ENCODE measurements at regions not wholly inside any gene's neighbourhood (a gene's known extent, or its start where the extent isn't known, plus 50 kb on each side); places are given as distances from the start of the nearest gene placed in this dataset.

GRCh38 chr4:107216379-107216778 is 180.3 kb upstream of the DKK2 start:
- Histone ChIP-seq H2BK120ac (ENCODE audit: insufficient read depth, low read length, poor library complexity) (no peak overlapping the region), H3K18ac (ENCODE audit: low read length) (no peak overlapping the region), H3K79me2 (ENCODE audit: control insufficient read depth, insufficient read depth, low read length, poor library complexity) (no peaks in the 10 kb centered on the region), H4K12ac (ENCODE audit: low read depth, low read length) (no peak overlapping the region), H2AFZ (ENCODE audit: insufficient read depth, low read length, poor library complexity) (no peak overlapping the region), H3K79me1 (ENCODE audit: low read length) (no peaks in the 10 kb centered on the region), H3K27me3 (ENCODE audit: insufficient read depth, low read length) (no peaks in the 10 kb centered on the region), H2AK5ac (ENCODE audit: low read length) (no peak overlapping the region), H3K14ac (ENCODE audit: low read length) (no peak overlapping the region), H3K27ac (ENCODE audit: low read depth, low read length) (no peak overlapping the region), H3K4me1 (ENCODE audit: control insufficient read depth in 1 of 2, insufficient read depth in 2 of 2, low read length in 2 of 2) (peaks cover 0 to 3% of the 10 kb centered on the region in 2 experiments), H3K9me3 (ENCODE audit: insufficient read depth, low read depth, low read length) (no peaks in the 10 kb centered on the region), H4K91ac (ENCODE audit: low read depth, low read length) (no peak overlapping the region), H3K9ac (ENCODE audit: low read length) (no peak overlapping the region), H2BK12ac (ENCODE audit: low read length) (no peak overlapping the region), H3K23ac (ENCODE audit: low read length) (no peak overlapping the region), H3K36me3 (ENCODE audit: control insufficient read depth in 1 of 2, insufficient read depth in 2 of 2, low read length in 2 of 2) (no peaks in the 10 kb centered on the region), H2BK5ac (ENCODE audit: low read depth, low read length, poor library complexity) (no peak overlapping the region), H3K4ac (ENCODE audit: low read depth, low read length) (no peak overlapping the region), H3K4me2 (ENCODE audit: low read length) (no peak overlapping the region), H4K8ac (ENCODE audit: low read depth, low read length) (no peak overlapping the region), H3K4me3 (ENCODE audit: low read depth, low read length) (no peak overlapping the region)
- DNase-seq = no peak

- H3K9ac ChIP-seq (ENCODE audit: low read length) = no peak overlapping the region
- WGBS (ENCODE audit: extremely low coverage, insufficient coverage, insufficient read length) = no CpG with 5 or more reads among the region's 1 CpG
- H4K12ac ChIP-seq (ENCODE audit: low read depth, low read length) = no peak overlapping the region
- DNase-seq = no peak
- H3K4me2 ChIP-seq (ENCODE audit: low read length) = no peak overlapping the region
- H3K9me3 ChIP-seq (ENCODE audit: insufficient read depth, low read depth, low read length) = no peaks in the 10 kb centered on the region
- no peak overlapping the region for H3K23ac ChIP-seq (ENCODE audit: low read length)
- H3K36me3 ChIP-seq (ENCODE audit: control insufficient read depth in 1 of 2, insufficient read depth in 2 of 2, low read length in 2 of 2) = no peaks in the 10 kb centered on the region
- H3K27me3 ChIP-seq (ENCODE audit: insufficient read depth, low read length) = no peaks in the 10 kb centered on the region
- no peak overlapping the region for H3K18ac ChIP-seq (ENCODE audit: low read length)
- H3K27ac ChIP-seq (ENCODE audit: low read depth, low read length) = no peak overlapping the region
- no peak overlapping the region for H2BK120ac ChIP-seq (ENCODE audit: insufficient read depth, low read length, poor library complexity)
- H2BK5ac ChIP-seq (ENCODE audit: low read depth, low read length, poor library complexity) = no peak overlapping the region
- H4K8ac ChIP-seq (ENCODE audit: low read depth, low read length) = no peak overlapping the region
- no peak overlapping the region for H3K4ac ChIP-seq (ENCODE audit: low read depth, low read length)
- no peak overlapping the region for H3K4me3 ChIP-seq (ENCODE audit: low read depth, low read length)
- no peak overlapping the region for H2AK5ac ChIP-seq (ENCODE audit: low read length)
- H3K79me2 ChIP-seq (ENCODE audit: control insufficient read depth, insufficient read depth, low read length, poor library complexity) = no peaks in the 10 kb centered on the region
- H2BK12ac ChIP-seq (ENCODE audit: low read length) = no peak overlapping the region
- H2AFZ ChIP-seq (ENCODE audit: insufficient read depth, low read length, poor library complexity) = no peak overlapping the region
- peaks cover 0 to 3% of the 10 kb centered on the region in 2 experiments for H3K4me1 ChIP-seq (ENCODE audit: control insufficient read depth in 1 of 2, insufficient read depth in 2 of 2, low read length in 2 of 2)
- H3K79me1 ChIP-seq (ENCODE audit: low read length) = no peaks in the 10 kb centered on the region
- H3K14ac ChIP-seq (ENCODE audit: low read length) = no peak overlapping the region
- no peak overlapping the region for H4K91ac ChIP-seq (ENCODE audit: low read depth, low read length)
Observed at GRCh38 chr4:107215222-107215621, 179.1 kb upstream of the DKK2 start.

GRCh38 chr4:107213880-107214279 is 177.8 kb upstream of the DKK2 start:
- DNase-seq = no peak
- Histone ChIP-seq H3K9me3 (ENCODE audit: insufficient read depth, low read depth, low read length) (no peaks in the 10 kb centered on the region), H3K27me3 (ENCODE audit: insufficient read depth, low read length) (no peaks in the 10 kb centered on the region), H3K4me2 (ENCODE audit: low read length) (no peak overlapping the region), H3K79me2 (ENCODE audit: control insufficient read depth, insufficient read depth, low read length, poor library complexity) (no peaks in the 10 kb centered on the region), H3K23ac (ENCODE audit: low read length) (no peak overlapping the region), H2BK12ac (ENCODE audit: low read length) (no peak overlapping the region), H3K14ac (ENCODE audit: low read length) (no peak overlapping the region), H3K4me1 (ENCODE audit: control insufficient read depth in 1 of 2, insufficient read depth in 2 of 2, low read length in 2 of 2) (peaks cover 0 to 3% of the 10 kb centered on the region in 2 experiments), H3K4me3 (ENCODE audit: low read depth, low read length) (no peak overlapping the region), H4K8ac (ENCODE audit: low read depth, low read length) (no peak overlapping the region), H2AFZ (ENCODE audit: insufficient read depth, low read length, poor library complexity) (no peak overlapping the region), H4K91ac (ENCODE audit: low read depth, low read length) (no peak overlapping the region), H2BK5ac (ENCODE audit: low read depth, low read length, poor library complexity) (no peak overlapping the region), H2BK120ac (ENCODE audit: insufficient read depth, low read length, poor library complexity) (no peak overlapping the region), H3K9ac (ENCODE audit: low read length) (no peak overlapping the region), H2AK5ac (ENCODE audit: low read length) (no peak overlapping the region), H3K18ac (ENCODE audit: low read length) (no peak overlapping the region), H4K12ac (ENCODE audit: low read depth, low read length) (no peak overlapping the region), H3K36me3 (ENCODE audit: control insufficient read depth in 1 of 2, insufficient read depth in 2 of 2, low read length in 2 of 2) (no peaks in the 10 kb centered on the region), H3K4ac (ENCODE audit: low read depth, low read length) (no peak overlapping the region), H3K27ac (ENCODE audit: low read depth, low read length) (no peak overlapping the region), H3K79me1 (ENCODE audit: low read length) (no peaks in the 10 kb centered on the region)
- no CpG with 5 or more reads among the region's 2 CpGs for WGBS (ENCODE audit: extremely low coverage, insufficient coverage, insufficient read length)

GRCh38 chr4:107213410-107213809 is 177.3 kb upstream of the DKK2 start:
- Histone ChIP-seq H3K79me2 (ENCODE audit: control insufficient read depth, insufficient read depth, low read length, poor library complexity) (no peaks in the 10 kb centered on the region), H4K12ac (ENCODE audit: low read depth, low read length) (no peak overlapping the region), H2BK5ac (ENCODE audit: low read depth, low read length, poor library complexity) (no peak overlapping the region), H3K4me2 (ENCODE audit: low read length) (no peak overlapping the region), H2BK120ac (ENCODE audit: insufficient read depth, low read length, poor library complexity) (no peak overlapping the region), H3K79me1 (ENCODE audit: low read length) (no peaks in the 10 kb centered on the region), H4K91ac (ENCODE audit: low read depth, low read length) (no peak overlapping the region), H3K14ac (ENCODE audit: low read length) (no peak overlapping the region), H3K27me3 (ENCODE audit: insufficient read depth, low read length) (no peaks in the 10 kb centered on the region), H3K4me1 (ENCODE audit: control insufficient read depth in 1 of 2, insufficient read depth in 2 of 2, low read length in 2 of 2) (peaks cover 0 to 3% of the 10 kb centered on the region in 2 experiments), H3K36me3 (ENCODE audit: control insufficient read depth in 1 of 2, insufficient read depth in 2 of 2, low read length in 2 of 2) (no peaks in the 10 kb centered on the region), H3K9me3 (ENCODE audit: insufficient read depth, low read depth, low read length) (no peaks in the 10 kb centered on the region), H2BK12ac (ENCODE audit: low read length) (no peak overlapping the region), H3K9ac (ENCODE audit: low read length) (no peak overlapping the region), H2AFZ (ENCODE audit: insufficient read depth, low read length, poor library complexity) (no peak overlapping the region), H3K4me3 (ENCODE audit: low read depth, low read length) (no peak overlapping the region), H3K18ac (ENCODE audit: low read length) (no peak overlapping the region), H3K23ac (ENCODE audit: low read length) (no peak overlapping the region), H3K27ac (ENCODE audit: low read depth, low read length) (no peak overlapping the region), H4K8ac (ENCODE audit: low read depth, low read length) (no peak overlapping the region), H3K4ac (ENCODE audit: low read depth, low read length) (no peak overlapping the region), H2AK5ac (ENCODE audit: low read length) (no peak overlapping the region)
- DNase-seq = no peak
- no CpG with 5 or more reads among the region's 3 CpGs for WGBS (ENCODE audit: extremely low coverage, insufficient coverage, insufficient read length)
